Activated CD8-positive, alpha-beta memory T cell treated with anti-CD3 and anti-CD28 coated beads for 4 hours (primary cell): ENCODE measurements at regions not wholly inside any gene's neighbourhood (a gene's known extent, or its start where the extent isn't known, plus 50 kb on each side); places are given as distances from the start of the nearest gene placed in this dataset.
"Not testable (repeated sequence)": the region's sequence is repeated elsewhere in the genome, so short reads cannot be mapped to it uniquely, and the experiment has no call there.

Source experiments
- DNase-seq, 2 donors: peaks; one replicate each; pipeline ENCODE4 v3.0.0-alpha.2; 2020; ENCODE audit warnings: low read depth in 2 of 2

- no peak for DNase-seq
Measured at GRCh38 chr9:95584176-95584575, 67.4 kb upstream of the PTCH1 start.

GRCh38 chr9:95581900-95582299, 65.1 kb upstream of the PTCH1 start:
- DNase-seq, result no peak

GRCh38 chr9:95580812-95581761, 64.3 kb upstream of the PTCH1 start:
- no peak for DNase-seq

GRCh38 chr9:95574866-95575553, 58.2 kb upstream of the PTCH1 start:
- no peak for DNase-seq

- DNase-seq, result no peak
Measured at GRCh38 chr9:95574176-95574575, 57.4 kb upstream of the PTCH1 start.

- DNase-seq, result no peak
Measured at GRCh38 chr9:95573463-95573862, 56.7 kb upstream of the PTCH1 start.

- no peak for DNase-seq
Measured at GRCh38 chr9:95572381-95573151, 55.8 kb upstream of the PTCH1 start.

- no peak for DNase-seq
Measured at GRCh38 chr9:95570646-95571045, 53.9 kb upstream of the PTCH1 start.

- no peak for DNase-seq
Measured at GRCh38 chr9:95570150-95570549, 53.4 kb upstream of the PTCH1 start.

- not testable (repeated sequence) for DNase-seq
Measured at GRCh38 chr9:95568735-95569134, 52.0 kb upstream of the PTCH1 start.
